Ishikawa (cell line): ENCODE measurements at regions not wholly inside any gene's neighbourhood (a gene's known extent, or its start where the extent isn't known, plus 50 kb on each side); places are given as distances from the start of the nearest gene placed in this dataset.

Source experiments
- CEBPB ChIP-seq: IDR thresholded peaks from 2 replicates; pipeline ENCODE4 v1.6.1; 2012
- CREB1 ChIP-seq: IDR thresholded peaks from 2 replicates; pipeline ENCODE4 v1.6.1; 2012; ENCODE audit warnings: low read depth
- EGR1 ChIP-seq: IDR thresholded peaks from 2 replicates; pipeline ENCODE4 v1.6.1; 2012
- EP300 ChIP-seq: IDR thresholded peaks from 2 replicates; pipeline ENCODE4 v1.6.1; 2012; ENCODE audit warnings: borderline replicate concordance
- MAX ChIP-seq: IDR thresholded peaks from 2 replicates; pipeline ENCODE4 v1.6.1; 2012
- NFIC ChIP-seq: IDR thresholded peaks from 2 replicates; pipeline ENCODE4 v1.6.1; 2012
- RAD21 ChIP-seq: IDR thresholded peaks from 2 replicates; pipeline ENCODE4 v1.6.1; 2012; ENCODE audit warnings: low read depth
- REST ChIP-seq: IDR thresholded peaks from 2 replicates; pipeline ENCODE4 v1.6.1; 2012; ENCODE audit warnings: low read depth, mild to moderate bottlenecking
- TAF1 ChIP-seq: IDR thresholded peaks from 2 replicates; pipeline ENCODE4 v1.6.1; 2012; ENCODE audit warnings: low read depth, mild to moderate bottlenecking
- TCF12 ChIP-seq: IDR thresholded peaks from 2 replicates; pipeline ENCODE4 v1.6.1; 2012; ENCODE audit warnings: low read depth
- TEAD4 ChIP-seq: IDR thresholded peaks from 2 replicates; pipeline ENCODE4 v1.6.1; 2012
- YY1 ChIP-seq: IDR thresholded peaks from 2 replicates; pipeline ENCODE4 v1.6.1; 2012; ENCODE audit warnings: low read depth
- ZBTB7A ChIP-seq: IDR thresholded peaks from 2 replicates; pipeline ENCODE4 v1.6.1; 2012; ENCODE audit warnings: low read depth

GRCh38 chr10:105921348-105921747, 1243.2 kb downstream of the SORCS1 start:
- no peak for TF ChIP-seq NFIC
- TF ChIP-seq TAF1: no peak
- no peak for TF ChIP-seq REST
- TF ChIP-seq TEAD4: no peak
- TF ChIP-seq MAX: no peak
- TF ChIP-seq RAD21: no peak
- no peak for TF ChIP-seq ZBTB7A
- no peak for TF ChIP-seq EP300
- no peak for TF ChIP-seq CEBPB
- no peak for TF ChIP-seq YY1
- TF ChIP-seq CREB1: no peak
- TF ChIP-seq EGR1: no peak
- TF ChIP-seq TCF12: no peak
